Duodenal mucosa (tissue), 2 donors: ENCODE measurements at regions not wholly inside any gene's neighbourhood (a gene's known extent, or its start where the extent isn't known, plus 50 kb on each side); places are given as distances from the start of the nearest gene placed in this dataset.

ENCODE experiments used
- H3K27ac ChIP-seq: one replicate; pipeline ENCODE4 v1.7.0; 2013; ENCODE audit warnings: low read depth, low read length
- H3K27me3 ChIP-seq, 2 donors: one replicate each; pipeline ENCODE4 v1.7.0; 2013; ENCODE audit warnings: low read length in 2 of 2, control low read depth in 1 of 2; ENCODE audit not compliant: insufficient read depth in 2 of 2, control insufficient read depth in 1 of 2
- H3K36me3 ChIP-seq, 2 donors: one replicate each; pipeline ENCODE4 v1.7.0; 2013; ENCODE audit warnings: low read length in 2 of 2, control low read depth in 1 of 2; ENCODE audit not compliant: insufficient read depth in 2 of 2, control insufficient read depth in 1 of 2
- H3K4me1 ChIP-seq, 2 donors: one replicate each; pipeline ENCODE4 v1.7.0; 2013; ENCODE audit warnings: low read length in 2 of 2, control low read depth in 1 of 2; ENCODE audit not compliant: insufficient read depth in 2 of 2, control insufficient read depth in 1 of 2
- H3K4me3 ChIP-seq, 2 donors: one replicate each; pipeline ENCODE4 v1.7.0; 2013; ENCODE audit warnings: low read length in 2 of 2, low read depth in 1 of 2
- H3K9ac ChIP-seq, 2 donors: one replicate each; pipeline ENCODE4 v1.7.0; 2013; ENCODE audit warnings: low read length in 2 of 2, low read depth in 1 of 2
- H3K9me3 ChIP-seq, 2 donors: one replicate each; pipeline ENCODE4 v1.7.0; 2013; ENCODE audit warnings: low read length in 2 of 2, control low read depth in 1 of 2; ENCODE audit not compliant: control insufficient read depth in 1 of 2

GRCh38 chr4:143017210-143017609 is 167.5 kb upstream of the USP38 start:
- no peaks in the 10 kb centered on the region for H3K4me1 ChIP-seq
- H3K27me3 ChIP-seq: no peaks in the 10 kb centered on the region
- no peaks in the 10 kb centered on the region for H3K36me3 ChIP-seq
- H3K9ac ChIP-seq: no peak overlapping the region
- H3K27ac ChIP-seq: no peak overlapping the region
- H3K4me3 ChIP-seq: no peak overlapping the region
- no peaks in the 10 kb centered on the region for H3K9me3 ChIP-seq

- H3K4me3 ChIP-seq: no peak overlapping the region
- H3K4me1 ChIP-seq: no peaks in the 10 kb centered on the region
- no peaks in the 10 kb centered on the region for H3K36me3 ChIP-seq
- no peaks in the 10 kb centered on the region for H3K9me3 ChIP-seq
- no peak overlapping the region for H3K27ac ChIP-seq
- no peak overlapping the region for H3K9ac ChIP-seq
- H3K27me3 ChIP-seq: no peaks in the 10 kb centered on the region
These were observed 165.4 kb upstream of the USP38 start for GRCh38 chr4:143019351-143019750.

GRCh38 chr4:143021384-143021783 is 163.3 kb upstream of the USP38 start:
- no peaks in the 10 kb centered on the region for H3K4me1 ChIP-seq
- no peaks in the 10 kb centered on the region for H3K9me3 ChIP-seq
- H3K9ac ChIP-seq: no peak overlapping the region
- no peak overlapping the region for H3K27ac ChIP-seq
- H3K27me3 ChIP-seq: no peaks in the 10 kb centered on the region
- H3K36me3 ChIP-seq: no peaks in the 10 kb centered on the region
- H3K4me3 ChIP-seq: no peak overlapping the region

GRCh38 chr4:143023239-143023918 is 161.3 kb upstream of the USP38 start:
- Histone ChIP-seq H3K4me1 (no peaks in the 10 kb centered on the region), H3K27ac (no peak overlapping the region), H3K4me3 (no peak overlapping the region), H3K9me3 (no peaks in the 10 kb centered on the region), H3K27me3 (no peaks in the 10 kb centered on the region), H3K9ac (no peak overlapping the region), H3K36me3 (no peaks in the 10 kb centered on the region)

- Histone ChIP-seq H3K4me1 (no peaks in the 10 kb centered on the region), H3K9ac (no peak overlapping the region), H3K27me3 (no peaks in the 10 kb centered on the region), H3K27ac (no peak overlapping the region), H3K4me3 (no peak overlapping the region), H3K9me3 (no peaks in the 10 kb centered on the region), H3K36me3 (no peaks in the 10 kb centered on the region)
These were observed 159.5 kb upstream of the USP38 start for GRCh38 chr4:143025081-143025704.

GRCh38 chr4:143026459-143027170 is 158.1 kb upstream of the USP38 start:
- H3K27ac ChIP-seq: no peak overlapping the region
- H3K9me3 ChIP-seq: no peaks in the 10 kb centered on the region
- H3K9ac ChIP-seq: no peak overlapping the region
- no peaks in the 10 kb centered on the region for H3K4me1 ChIP-seq
- H3K27me3 ChIP-seq: no peaks in the 10 kb centered on the region
- no peaks in the 10 kb centered on the region for H3K36me3 ChIP-seq
- H3K4me3 ChIP-seq: no peak overlapping the region

GRCh38 chr4:143035661-143036060 is 149.1 kb upstream of the USP38 start:
- H3K9me3 ChIP-seq: no peaks in the 10 kb centered on the region
- H3K4me1 ChIP-seq: no peaks in the 10 kb centered on the region

GRCh38 chr4:143036443-143036842 is 148.3 kb upstream of the USP38 start:
- no peaks in the 10 kb centered on the region for H3K27me3 ChIP-seq
- no peak overlapping the region for H3K4me3 ChIP-seq
- H3K27ac ChIP-seq: no peak overlapping the region
- no peaks in the 10 kb centered on the region for H3K36me3 ChIP-seq
- no peak overlapping the region for H3K9ac ChIP-seq
- no peaks in the 10 kb centered on the region for H3K4me1 ChIP-seq
- H3K9me3 ChIP-seq: no peaks in the 10 kb centered on the region

More at GRCh38 chr4:143035661-143036060, 149.1 kb upstream of the USP38 start:
- Histone ChIP-seq H3K36me3 (no peaks in the 10 kb centered on the region), H3K27me3 (no peaks in the 10 kb centered on the region), H3K4me3 (no peak overlapping the region), H3K27ac (no peak overlapping the region), H3K9ac (no peak overlapping the region)

- H3K9ac ChIP-seq: no peak overlapping the region
- H3K36me3 ChIP-seq: no peaks in the 10 kb centered on the region
- H3K4me1 ChIP-seq: no peaks in the 10 kb centered on the region
- no peak overlapping the region for H3K27ac ChIP-seq
- H3K9me3 ChIP-seq: no peaks in the 10 kb centered on the region
- H3K27me3 ChIP-seq: no peaks in the 10 kb centered on the region
- no peak overlapping the region for H3K4me3 ChIP-seq
These were observed 138.3 kb upstream of the USP38 start for GRCh38 chr4:143046454-143046853.

- no peaks in the 10 kb centered on the region for H3K9me3 ChIP-seq
- H3K27me3 ChIP-seq: no peaks in the 10 kb centered on the region
- no peaks in the 10 kb centered on the region for H3K4me1 ChIP-seq
- no peak overlapping the region for H3K27ac ChIP-seq
- H3K4me3 ChIP-seq: no peak overlapping the region
- H3K36me3 ChIP-seq: no peaks in the 10 kb centered on the region
- no peak overlapping the region for H3K9ac ChIP-seq
These were observed 137.8 kb upstream of the USP38 start for GRCh38 chr4:143046906-143047305.
